T-helper 1 cell treated with Interleukin-12 subunit alpha and Interleukin-12 subunit beta and Interleukin-4 antibody, amounts not matched to agents 30 ng/mL and 1 ng/mL, for 36 hours (primary cell): ENCODE measurements at regions not wholly inside any gene's neighbourhood (a gene's known extent, or its start where the extent isn't known, plus 50 kb on each side); places are given as distances from the start of the nearest gene placed in this dataset.
"Not testable (repeated sequence)": the region's sequence is repeated elsewhere in the genome, so short reads cannot be mapped to it uniquely, and the experiment has no call there.

Source experiments
- intact Hi-C: fragments of 100-400 bp; cut with micrococcal nuclease; formaldehyde crosslinking; loops from one replicate; pipeline ENCODE4 v1.15.1; 2024

GRCh38 chr19:30066781-30067759, 125.0 kb downstream of the URI1 start:
- intact Hi-C loops: no loop called here

GRCh38 chr19:30067956-30068506, 126.0 kb downstream of the URI1 start:
- intact Hi-C loops: not testable (repeated sequence)

GRCh38 chr19:30068528-30069395, 126.7 kb downstream of the URI1 start:
- intact Hi-C loops: no loop called here

- intact Hi-C loops: no loop called here
Observed at GRCh38 chr19:30069535-30070197, 127.6 kb downstream of the URI1 start.

GRCh38 chr19:30070198-30070967, 128.3 kb downstream of the URI1 start:
- intact Hi-C loops: no loop called here

GRCh38 chr19:30070968-30071632, 129.1 kb downstream of the URI1 start:
- intact Hi-C loops: no loop called here

- intact Hi-C loops: no loop called here
Observed at GRCh38 chr19:30071871-30072270, 129.8 kb downstream of the URI1 start.

- intact Hi-C loops: no loop called here
Observed at GRCh38 chr19:30073152-30074000, 131.3 kb downstream of the URI1 start.

- intact Hi-C loops: no loop called here
Observed at GRCh38 chr19:30074096-30074495, 132.1 kb downstream of the URI1 start.

- intact Hi-C loops: no loop called here
Observed at GRCh38 chr19:30074741-30075715, 133.0 kb downstream of the URI1 start.

- intact Hi-C loops: no loop called here
Observed at GRCh38 chr19:30076101-30076551, 134.1 kb downstream of the URI1 start.

- intact Hi-C loops: no loop called here
Observed at GRCh38 chr19:30076751-30077670, 135.0 kb downstream of the URI1 start.

- intact Hi-C loops: no loop called here
Observed at GRCh38 chr19:30077851-30078355, 135.9 kb downstream of the URI1 start.

GRCh38 chr19:30078381-30078910, 136.4 kb downstream of the URI1 start:
- intact Hi-C loops: no loop called here

GRCh38 chr19:30079200-30079599, 137.2 kb downstream of the URI1 start:
- intact Hi-C loops: no loop called here

GRCh38 chr19:30082168-30082567, 140.1 kb downstream of the URI1 start:
- intact Hi-C loops: no loop called here
